GM23338 (cell line): ENCODE measurements at regions not wholly inside any gene's neighbourhood (a gene's known extent, or its start where the extent isn't known, plus 50 kb on each side); places are given as distances from the start of the nearest gene placed in this dataset.
"Not testable (repeated sequence)": the region's sequence is repeated elsewhere in the genome, so short reads cannot be mapped to it uniquely, and the experiment has no call there.

Experiments used
- CREB1 ChIP-seq: fragments of 250-450 bp; sonication (Bioruptor Pico); IDR thresholded peaks from 2 replicates; pipeline ENCODE4 v1.5.0; 2020; ENCODE audit warnings: low read depth, mild to moderate bottlenecking, moderate library complexity
- CTCF ChIP-seq, 2 experiments: fragments of 200-600 bp in 1 of 2; sonication (generic) in 1 of 2; conservative IDR thresholded peaks; 2 replicates each; pipeline versions ENCODE4 v1.5.1 to v1.6.1; 2016 to 2017; ENCODE audit warnings: antibody characterized with exemption in 2 of 2, low read depth in 2 of 2, mild to moderate bottlenecking in 2 of 2, moderate library complexity in 1 of 2
- EZH2 ChIP-seq: fragments of 200-600 bp; sonication (generic); IDR thresholded peaks from one replicate; pipeline ENCODE4 v1.8.0; 2017; ENCODE audit warnings: antibody characterized with exemption, mild to moderate bottlenecking, low read depth; ENCODE audit not compliant: unreplicated experiment
- EZH2phosphoT487 ChIP-seq: fragments of 200-600 bp; sonication (generic); IDR thresholded peaks from one replicate; pipeline ENCODE4 v1.8.1; 2018; ENCODE audit warnings: antibody characterized with exemption; ENCODE audit not compliant: unreplicated experiment
- NANOG ChIP-seq: IDR thresholded peaks from 2 replicates; pipeline ENCODE4 v1.6.1; 2016; ENCODE audit warnings: antibody characterized with exemption, borderline replicate concordance
- POLR2AphosphoS5 ChIP-seq: IDR thresholded peaks from 2 replicates; pipeline ENCODE4 v1.6.1; 2016; ENCODE audit warnings: antibody characterized with exemption, low read depth
- REST ChIP-seq: IDR thresholded peaks from one replicate; pipeline ENCODE4 v1.6.1; 2018; ENCODE audit warnings: antibody characterized with exemption; ENCODE audit not compliant: unreplicated experiment
- STAT1 ChIP-seq: IDR thresholded peaks from one replicate; pipeline ENCODE4 v1.6.1; 2016; ENCODE audit warnings: antibody characterized with exemption; ENCODE audit not compliant: unreplicated experiment
- ZNF114 ChIP-seq: fragments of 250-450 bp; sonication (Bioruptor Pico); IDR thresholded peaks from 2 replicates; pipeline ENCODE4 v1.5.0; 2020; ENCODE audit warnings: mild to moderate bottlenecking, moderate library complexity

GRCh38 chr7:86985342-86985741 is 74.1 kb downstream of the ELAPOR2 start:
- TF ChIP-seq CTCF (conservative IDR thresholded peaks at IDR 0.05; ENCODE audit: low read depth in 2 of 2); POLR2AphosphoS5; CREB1 (CRISPR knock-in tag); STAT1; ZNF114; EZH2; EZH2phosphoT487; NANOG; REST: not testable (repeated sequence)
